H1 (cell line): ENCODE measurements at regions not wholly inside any gene's neighbourhood (a gene's known extent, or its start where the extent isn't known, plus 50 kb on each side); places are given as distances from the start of the nearest gene placed in this dataset.

Experiments used
- CTCF ChIA-PET: fragments of 300-600 bp; sonication (Branson Sonifier 250); formaldehyde crosslinking; loops from one replicate; lab custom pipeline; 2021; ENCODE audit not compliant: partially characterized antibody; lab: Charles Lee
- POLR2A ChIA-PET: fragments of 300-600 bp; sonication (Branson Sonifier 250); formaldehyde crosslinking; loops from one replicate; lab custom pipeline; 2021; ENCODE audit warnings: inconsistent platforms; ENCODE audit not compliant: partially characterized antibody; lab: Charles Lee
- DNase-seq, 2 experiments: peaks; one replicate each; pipeline versions ENCODE4 v3.0.0 to v3.0.0-alpha.2; 2010 to 2022; ENCODE audit warnings: low spot score in 2 of 2, low read depth in 1 of 2, mixed read lengths in 1 of 2
- FAIRE-seq: peaks from 2 replicates; lab custom pipeline; 2011; peaks lifted over from hg19 to GRCh38; lab: Jason Lieb, UNC
- H2AFZ ChIP-seq: 2 replicates; pipeline ENCODE4 v1.8.1; 2012; ENCODE audit warnings: low read length, inconsistent platforms
- H2AK5ac ChIP-seq: 2 replicates; pipeline ENCODE4 v1.6.1; 2013; ENCODE audit warnings: low read depth, low read length
- H2BK120ac ChIP-seq: replicated peaks from 2 replicates; pipeline ENCODE3; 2013; ENCODE audit warnings: low read depth, low read length, inconsistent platforms
- H2BK12ac ChIP-seq: 2 replicates; pipeline ENCODE4 v1.6.1; 2013; ENCODE audit warnings: low read depth, low read length
- H2BK15ac ChIP-seq: 2 replicates; pipeline ENCODE4 v1.6.1; 2013; ENCODE audit warnings: low read length
- H2BK20ac ChIP-seq: 2 replicates; pipeline ENCODE4 v1.6.1; 2013; ENCODE audit warnings: low read length
- H2BK5ac ChIP-seq: 2 replicates; pipeline ENCODE4 v1.6.1; 2013; ENCODE audit warnings: low read depth, low read length
- H3K14ac ChIP-seq: 2 replicates; pipeline ENCODE4 v1.6.1; 2013; ENCODE audit warnings: inconsistent platforms; ENCODE audit not compliant: insufficient read length
- H3K18ac ChIP-seq: 2 replicates; pipeline ENCODE4 v1.6.1; 2013; ENCODE audit warnings: low read length; ENCODE audit errors: extremely low read depth
- H3K23ac ChIP-seq: 2 replicates; pipeline ENCODE4 v1.6.1; 2013; ENCODE audit warnings: inconsistent platforms; ENCODE audit not compliant: insufficient read length
- H3K23me2 ChIP-seq: 2 replicates; pipeline ENCODE4 v1.6.1; 2013; ENCODE audit warnings: low read depth, low read length
- H3K27ac ChIP-seq: 2 replicates; pipeline ENCODE4 v1.6.1; 2011; ENCODE audit warnings: low read depth, low read length, inconsistent platforms
- H3K27me3 ChIP-seq, 4 experiments: replicated peaks in 1 of 4; 1 replicate in 1 of 4; 2 replicates in 3 of 4; pipeline versions ENCODE4 v1.6.1 to v1.8.1; 2011 to 2013; ENCODE audit warnings: low read length in 3 of 4, mild to moderate bottlenecking in 3 of 4, inconsistent platforms in 2 of 4, mixed read lengths in 2 of 4, moderate library complexity in 1 of 4; ENCODE audit not compliant: control insufficient read depth in 3 of 4, insufficient read depth in 3 of 4; ENCODE audit errors: extremely low read depth in 1 of 4
- H3K36me3 ChIP-seq, 4 experiments: 2 replicates each; pipeline versions ENCODE4 v1.6.1 to v1.8.1; 2011 to 2013; ENCODE audit warnings: mild to moderate bottlenecking in 4 of 4, low read length in 3 of 4, moderate library complexity in 2 of 4, control low read depth in 1 of 4, inconsistent platforms in 1 of 4; ENCODE audit not compliant: insufficient read depth in 4 of 4, control insufficient read depth in 2 of 4
- H3K4ac ChIP-seq: replicated peaks from 2 replicates; pipeline ENCODE3; 2013; ENCODE audit warnings: low read length, low read depth, mixed read lengths, inconsistent platforms; ENCODE audit not compliant: insufficient read length
- H3K4me1 ChIP-seq, 4 experiments: replicated peaks in 1 of 4; 1 replicate in 1 of 4; 2 replicates in 3 of 4; pipeline versions ENCODE4 v1.6.1 to v1.8.1; 2011 to 2013; ENCODE audit warnings: low read length in 3 of 4, inconsistent platforms in 2 of 4, mixed read lengths in 1 of 4; ENCODE audit not compliant: insufficient read depth in 4 of 4, control insufficient read depth in 3 of 4
- H3K4me2 ChIP-seq, 2 experiments: 2 replicates each; pipeline versions ENCODE4 v1.6.1 to v1.8.1; 2011 to 2013; ENCODE audit warnings: low read depth in 2 of 2, low read length in 2 of 2, control low read depth in 1 of 2, inconsistent platforms in 1 of 2, mild to moderate bottlenecking in 1 of 2; ENCODE audit not compliant: insufficient read depth in 1 of 2
- H3K4me3 ChIP-seq, 4 experiments: fragments of 200-600, 300-600 bp in 1 of 4; sonication (generic), shearing (Covaris generic), sonication (Bioruptor Twin) in 1 of 4; 2 replicates each; pipeline versions ENCODE4 v1.5.1 to v1.8.1; 2011 to 2016; ENCODE audit warnings: low read length in 4 of 4, low read depth in 3 of 4, control low read depth in 2 of 4, inconsistent platforms in 2 of 4, mild to moderate bottlenecking in 2 of 4, mixed read lengths in 1 of 4, moderate library complexity in 1 of 4; ENCODE audit not compliant: insufficient read depth in 2 of 4; ENCODE audit errors: extremely low read depth in 1 of 4
- H3K56ac ChIP-seq: replicated peaks from 2 replicates; pipeline ENCODE3; 2013; ENCODE audit warnings: low read depth, mild to moderate bottlenecking, mixed read lengths, low read length, inconsistent platforms; ENCODE audit not compliant: insufficient read length
- H3K79me1 ChIP-seq: 2 replicates; pipeline ENCODE4 v1.6.1; 2013; ENCODE audit warnings: low read depth, low read length, control low read depth
- H3K79me2 ChIP-seq, 2 experiments: 2 replicates each; pipeline versions ENCODE4 v1.6.1 to v1.8.1; 2012 to 2013; ENCODE audit warnings: low read length in 2 of 2, mild to moderate bottlenecking in 2 of 2, inconsistent platforms in 1 of 2; ENCODE audit not compliant: insufficient read depth in 2 of 2, control insufficient read depth in 1 of 2
- H3K9ac ChIP-seq, 4 experiments: replicated peaks in 1 of 4; 1 replicate in 1 of 4; 2 replicates in 3 of 4; pipeline versions ENCODE4 v1.6.1 to v1.8.1; 2011 to 2013; ENCODE audit warnings: low read depth in 3 of 4, low read length in 3 of 4, control low read depth in 2 of 4, mild to moderate bottlenecking in 2 of 4, moderate library complexity in 2 of 4, inconsistent platforms in 1 of 4; ENCODE audit errors: extremely low read depth in 1 of 4
- H3K9me3 ChIP-seq, 2 experiments: 2 replicates each; pipeline versions ENCODE4 v1.6.1 to v1.8.1; 2012 to 2013; ENCODE audit warnings: mild to moderate bottlenecking in 2 of 2, moderate library complexity in 2 of 2, control low read depth in 1 of 2, inconsistent platforms in 1 of 2, low read depth in 1 of 2, low read length in 1 of 2, mixed read lengths in 1 of 2; ENCODE audit not compliant: insufficient read depth in 2 of 2
- H4K20me1 ChIP-seq, 2 experiments: replicated peaks in 1 of 2; 2 replicates each; pipeline versions ENCODE3 to v1.8.1; 2011 to 2013; ENCODE audit warnings: inconsistent platforms in 2 of 2, low read length in 2 of 2, mild to moderate bottlenecking in 1 of 2; ENCODE audit not compliant: insufficient read depth in 2 of 2, control insufficient read depth in 1 of 2
- H4K5ac ChIP-seq: 2 replicates; pipeline ENCODE4 v1.6.1; 2013; ENCODE audit warnings: low read length, low read depth, mixed read lengths, inconsistent platforms; ENCODE audit not compliant: insufficient read length
- H4K8ac ChIP-seq: 2 replicates; pipeline ENCODE4 v1.8.0; 2013; ENCODE audit warnings: mild to moderate bottlenecking, moderate library complexity, low read length, inconsistent platforms; ENCODE audit not compliant: insufficient read depth; ENCODE audit errors: extremely low read depth
- H4K91ac ChIP-seq: replicated peaks from 2 replicates; pipeline ENCODE3; 2013; ENCODE audit warnings: low read length, mixed read lengths, inconsistent platforms; ENCODE audit not compliant: insufficient read length
- CHD1 ChIP-seq: IDR thresholded peaks from 2 replicates; pipeline ENCODE4 v1.6.1; 2012; ENCODE audit warnings: low read depth, low read length, improper control_type of control experiment
- CTCF ChIP-seq, 3 experiments: IDR thresholded peaks; 1 replicate in 2 of 3; 2 replicates in 1 of 3; pipeline versions ENCODE4 v1.5.1 to v1.6.1; 2011; ENCODE audit warnings: low read length in 3 of 3, mild to moderate bottlenecking in 3 of 3, inconsistent platforms in 2 of 3, low read depth in 1 of 3, moderate library complexity in 1 of 3; ENCODE audit not compliant: insufficient read depth in 1 of 3; ENCODE audit errors: control extremely low read depth in 1 of 3
- EZH2 ChIP-seq: fragments of 200-600 bp; sonication (generic); IDR thresholded peaks from 2 replicates; pipeline ENCODE4 v1.7.1; 2012; ENCODE audit warnings: low read depth, mild to moderate bottlenecking, moderate library complexity, low read length, inconsistent platforms; ENCODE audit not compliant: severe bottlenecking
- FOSL1 ChIP-seq: IDR thresholded peaks from 2 replicates; pipeline ENCODE4 v1.6.1; 2011; ENCODE audit warnings: mild to moderate bottlenecking, low read depth, low read length, moderate library complexity; ENCODE audit not compliant: insufficient read depth
- NANOG ChIP-seq: IDR thresholded peaks from 2 replicates; pipeline ENCODE4 v1.6.1; 2011; ENCODE audit warnings: low read length, low read depth, mild to moderate bottlenecking, inconsistent platforms; ENCODE audit not compliant: insufficient read depth, poor library complexity, severe bottlenecking
- POU5F1 ChIP-seq: IDR thresholded peaks from 2 replicates; pipeline ENCODE4 v1.6.1; 2011; ENCODE audit warnings: low read depth, mild to moderate bottlenecking, low read length, moderate library complexity
- RAD21 ChIP-seq, 2 experiments: IDR thresholded peaks in 1 of 2; conservative IDR thresholded peaks in 1 of 2; 2 replicates each; pipeline ENCODE4 v1.6.1; 2011; ENCODE audit warnings: low read depth in 2 of 2, low read length in 2 of 2, improper control_type of control experiment in 1 of 2, inconsistent platforms in 1 of 2, mild to moderate bottlenecking in 1 of 2, moderate library complexity in 1 of 2
- SUZ12 ChIP-seq: fragments of 200-600 bp; sonication (generic); IDR thresholded peaks from 2 replicates; pipeline ENCODE4 v1.6.1; 2012; ENCODE audit warnings: mild to moderate bottlenecking, inconsistent platforms, low read length, moderate library complexity, mixed read lengths
- TAF1 ChIP-seq: IDR thresholded peaks from 2 replicates; pipeline ENCODE4 v1.6.1; 2011; ENCODE audit warnings: mild to moderate bottlenecking, low read depth, low read length
- TEAD4 ChIP-seq: IDR thresholded peaks from 2 replicates; pipeline ENCODE4 v1.6.1; 2012; ENCODE audit warnings: low read depth, low read length, inconsistent platforms, mixed read lengths
- YY1 ChIP-seq: IDR thresholded peaks from 2 replicates; pipeline ENCODE4 v1.6.1; 2011; ENCODE audit warnings: low read depth, mild to moderate bottlenecking, low read length
- ZNF274 ChIP-seq: IDR thresholded peaks from 2 replicates; pipeline ENCODE4 v1.7.0; 2012; ENCODE audit warnings: low read length, borderline replicate concordance; ENCODE audit errors: extremely low read depth
- WGBS, 2 experiments: shearing (Covaris generic) in 1 of 2; methylation state at CpG; one replicate each; pipeline versions ENCODE4 v1.1.6 to v1.1.7; 2013 to 2015; ENCODE audit warnings: low lambda C conversion rate in 2 of 2, mixed read lengths in 2 of 2, inconsistent platforms in 1 of 2, low coverage in 1 of 2, missing lambda C conversion rate in 1 of 2; ENCODE audit not compliant: insufficient replicate concordance in 2 of 2, insufficient coverage in 1 of 2, insufficient read length in 1 of 2; ENCODE audit errors: extremely low coverage in 1 of 2, missing lambda C conversion rate in 1 of 2; 5-methylcytosine and 5-hydroxymethylcytosine counted together

DNA sequence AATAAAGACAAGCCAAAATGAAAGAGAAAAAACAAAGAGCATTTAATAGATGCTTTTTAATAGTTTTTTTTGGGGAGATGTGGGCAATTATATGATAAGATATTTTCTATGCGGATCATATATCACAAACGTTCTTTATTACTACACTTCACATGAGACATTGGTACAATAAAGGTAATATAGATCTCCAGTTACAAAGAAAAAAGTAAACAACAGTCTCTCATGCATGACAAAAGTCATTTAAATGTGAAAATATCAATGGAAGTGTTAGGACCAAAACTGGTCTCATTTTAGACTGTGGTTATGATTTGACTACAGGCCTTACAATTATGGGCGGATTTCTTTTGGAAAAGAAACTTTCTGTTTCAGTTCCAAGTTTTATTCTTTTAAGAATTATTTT, 687.0 kb downstream of the ADGRL2 start:
- H4K91ac ChIP-seq: no peak overlapping the region
- CTCF ChIA-PET: no interaction called here
- no peak overlapping the region for H2BK5ac ChIP-seq
- WGBS, 2 experiments: 91% methylated on average over 3 of the region's 3 CpGs; no CpG with 5 or more reads in 1 of the 2 experiments
- H3K9me3 ChIP-seq: no peaks in the 10 kb centered on the region
- no peaks in the 10 kb centered on the region for H3K79me1 ChIP-seq
- FAIRE-seq (no peak), DNase-seq (no peak)
- no peak overlapping the region for H3K9ac ChIP-seq
- no peak overlapping the region for H2BK12ac ChIP-seq
- no peak overlapping the region for H3K27ac ChIP-seq
- no peak overlapping the region for H4K8ac ChIP-seq
- H2BK15ac ChIP-seq: no peak overlapping the region
- no peaks in the 10 kb centered on the region for H3K79me2 ChIP-seq
- H3K36me3 ChIP-seq: no peaks in the 10 kb centered on the region
- no peak overlapping the region for H3K4me3 ChIP-seq
- no peak overlapping the region for H4K5ac ChIP-seq
- no peak overlapping the region for H3K4ac ChIP-seq
- no peak overlapping the region for H2AK5ac ChIP-seq
- H3K4me1 ChIP-seq: peaks cover 0 to 11% (median 6%) of the 10 kb centered on the region in 4 experiments; a peak in 4 of 7 replicates
- H4K20me1 ChIP-seq: no peaks in the 10 kb centered on the region
- no peaks in the 10 kb centered on the region for H3K27me3 ChIP-seq
- no peak overlapping the region for H2BK120ac ChIP-seq
- H3K4me2 ChIP-seq: no peak overlapping the region
- H3K23me2 ChIP-seq: no peaks in the 10 kb centered on the region
- H3K14ac ChIP-seq: no peak overlapping the region
- no peak overlapping the region for H3K56ac ChIP-seq
- no peak overlapping the region for H3K18ac ChIP-seq
- H3K23ac ChIP-seq: no peak overlapping the region
- H2AFZ ChIP-seq: no peak overlapping the region
- POLR2A ChIA-PET: no interaction called here
- H2BK20ac ChIP-seq: no peak overlapping the region
- no peak for TF ChIP-seq TEAD4
- no peak for TF ChIP-seq FOSL1
- no peak for TF ChIP-seq YY1
- TF ChIP-seq NANOG: no peak
- no peak for TF ChIP-seq CTCF (IDR thresholded peaks at IDR 0.05; ENCODE audit: control extremely low read depth in 1 of 3, insufficient read depth in 1 of 3, low read depth in 1 of 3, low read length in 3 of 3)
- TF ChIP-seq EZH2: no peak
- TF ChIP-seq SUZ12: no peak
- TF ChIP-seq POU5F1: no peak
- no peak for TF ChIP-seq CHD1
- TF ChIP-seq ZNF274: no peak
- no peak for TF ChIP-seq TAF1
- no peak for TF ChIP-seq RAD21 (IDR thresholded peaks at IDR 0.05 in 1 of 2, conservative IDR thresholded peaks at IDR 0.05 in 1 of 2; ENCODE audit: low read depth in 2 of 2, low read length in 2 of 2)
